ENCODE measurements at regions not wholly inside any gene's neighbourhood (a gene's known extent, or its start where the extent isn't known, plus 50 kb on each side); places are given as distances from the start of the nearest gene placed in this dataset.
"Not testable (repeated sequence)": the region's sequence is repeated elsewhere in the genome, so short reads cannot be mapped to it uniquely, and the experiment has no call there.

DNA sequence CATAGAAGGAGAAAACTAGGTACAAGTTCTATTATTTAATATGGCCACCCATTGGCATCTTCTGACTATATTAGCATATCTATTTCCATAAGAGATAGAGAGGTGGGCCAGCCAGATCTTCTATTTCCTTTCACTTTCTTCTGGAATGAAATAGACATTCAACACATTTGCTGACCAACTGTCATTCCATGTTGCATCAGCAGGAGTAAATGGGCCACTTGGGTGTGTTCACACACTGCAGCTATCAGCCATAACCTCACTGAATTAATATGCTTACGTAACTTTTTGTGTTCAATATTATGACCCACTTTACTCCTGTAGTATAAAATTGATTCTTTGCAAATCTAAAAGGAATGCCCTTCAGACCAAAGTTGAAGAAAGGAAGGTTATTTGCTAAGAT is 106.2 kb upstream of the LGR5 start:
- H3K4me1 ChIP-seq = no peaks in the 10 kb centered on the region
- H3K9me3 ChIP-seq = no peaks in the 10 kb centered on the region
- no peaks in the 10 kb centered on the region for H3K27me3 ChIP-seq
- no peaks in the 10 kb centered on the region for H3K36me3 ChIP-seq
- intact Hi-C loops (cut with DNase I; ENCODE audit: low total_unique reads) = loop anchor here (10.0 kb wide), 1 partner anchor 989 kb away; no protein-coding TSS in a partner anchor
- no peak for TF ChIP-seq POLR2A (IDR thresholded peaks at IDR 0.05)
- no peak overlapping the region for H3K4me3 ChIP-seq
- no peak for DNase-seq (ENCODE audit: low spot score in 2 of 2)
- no peak overlapping the region for H3K27ac ChIP-seq

DNA sequence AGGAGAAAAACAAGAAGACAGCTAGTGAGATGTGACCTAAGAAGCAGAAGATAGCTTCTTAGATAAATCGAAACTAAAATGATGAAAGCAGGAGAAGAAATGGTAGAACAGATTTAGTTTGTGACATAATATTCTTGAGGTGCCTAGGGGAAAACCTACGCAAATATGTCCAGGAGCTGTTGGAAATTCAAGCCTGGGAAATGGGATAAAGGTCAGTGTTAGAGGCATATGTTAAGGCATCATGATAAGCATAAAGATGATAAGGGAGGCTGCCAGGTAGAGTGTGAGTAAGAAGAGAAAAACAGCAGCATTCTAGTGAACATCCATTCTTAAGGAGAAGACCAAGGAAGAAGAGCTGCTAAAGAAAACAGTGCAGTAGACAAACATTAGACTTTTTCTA is 109.6 kb upstream of the LGR5 start:
- H3K4me3 ChIP-seq = no peak overlapping the region
- H3K36me3 ChIP-seq = no peaks in the 10 kb centered on the region
- TF ChIP-seq POLR2AphosphoS5 (IDR thresholded peaks at IDR 0.05) = no peak
- TF ChIP-seq, protein P1, sequence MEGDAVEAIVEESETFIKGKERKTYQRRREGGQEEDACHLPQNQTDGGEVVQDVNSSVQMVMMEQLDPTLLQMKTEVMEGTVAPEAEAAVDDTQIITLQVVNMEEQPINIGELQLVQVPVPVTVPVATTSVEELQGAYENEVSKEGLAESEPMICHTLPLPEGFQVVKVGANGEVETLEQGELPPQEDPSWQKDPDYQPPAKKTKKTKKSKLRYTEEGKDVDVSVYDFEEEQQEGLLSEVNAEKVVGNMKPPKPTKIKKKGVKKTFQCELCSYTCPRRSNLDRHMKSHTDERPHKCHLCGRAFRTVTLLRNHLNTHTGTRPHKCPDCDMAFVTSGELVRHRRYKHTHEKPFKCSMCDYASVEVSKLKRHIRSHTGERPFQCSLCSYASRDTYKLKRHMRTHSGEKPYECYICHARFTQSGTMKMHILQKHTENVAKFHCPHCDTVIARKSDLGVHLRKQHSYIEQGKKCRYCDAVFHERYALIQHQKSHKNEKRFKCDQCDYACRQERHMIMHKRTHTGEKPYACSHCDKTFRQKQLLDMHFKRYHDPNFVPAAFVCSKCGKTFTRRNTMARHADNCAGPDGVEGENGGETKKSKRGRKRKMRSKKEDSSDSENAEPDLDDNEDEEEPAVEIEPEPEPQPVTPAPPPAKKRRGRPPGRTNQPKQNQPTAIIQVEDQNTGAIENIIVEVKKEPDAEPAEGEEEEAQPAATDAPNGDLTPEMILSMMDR (IDR thresholded peaks at IDR 0.05) = no peak
- no peak for TF ChIP-seq POLR2A (IDR thresholded peaks at IDR 0.05)
- no peaks in the 10 kb centered on the region for H3K27me3 ChIP-seq
- H3K9me3 ChIP-seq = no peaks in the 10 kb centered on the region
- no peaks in the 10 kb centered on the region for H3K4me1 ChIP-seq
- intact Hi-C loops (cut with DNase I; ENCODE audit: low total_unique reads) = loop anchor here (10.0 kb wide), 1 partner anchor 985 kb away; no protein-coding TSS in a partner anchor
- no peak overlapping the region for H3K27ac ChIP-seq
- no peak for DNase-seq (ENCODE audit: low spot score in 2 of 2)

DNA sequence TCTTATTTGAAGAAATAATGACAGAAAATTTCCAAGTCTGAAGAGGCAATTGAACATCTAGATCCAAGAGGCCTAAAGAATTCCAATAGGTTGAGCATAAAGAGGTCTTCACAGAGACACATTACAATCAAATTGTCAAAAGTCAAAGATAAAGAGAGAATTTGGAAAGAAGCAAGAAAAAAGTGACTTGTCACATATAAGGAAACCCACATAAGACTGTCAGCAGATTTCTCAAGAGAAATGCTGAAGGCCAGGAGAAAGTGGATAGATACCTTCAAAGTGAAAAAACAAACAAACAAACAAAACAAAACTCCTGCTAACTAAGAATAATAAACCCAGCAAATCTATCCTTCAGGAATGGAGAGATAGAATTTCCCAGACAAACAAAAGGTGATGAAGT is 118.1 kb upstream of the LGR5 start:
- H3K4me3 ChIP-seq = no peak overlapping the region
- H3K27me3 ChIP-seq = no peaks in the 10 kb centered on the region
- TF ChIP-seq POLR2A (IDR thresholded peaks at IDR 0.05) = no peak
- H3K9me3 ChIP-seq = peaks cover 11 to 23% of the 10 kb centered on the region in 2 donors
- no peak overlapping the region for H3K27ac ChIP-seq
- intact Hi-C loops (cut with DNase I; ENCODE audit: low total_unique reads) = no loop called here
- no peaks in the 10 kb centered on the region for H3K36me3 ChIP-seq
- no peak for DNase-seq (ENCODE audit: low spot score in 2 of 2)
- no peaks in the 10 kb centered on the region for H3K4me1 ChIP-seq

DNA sequence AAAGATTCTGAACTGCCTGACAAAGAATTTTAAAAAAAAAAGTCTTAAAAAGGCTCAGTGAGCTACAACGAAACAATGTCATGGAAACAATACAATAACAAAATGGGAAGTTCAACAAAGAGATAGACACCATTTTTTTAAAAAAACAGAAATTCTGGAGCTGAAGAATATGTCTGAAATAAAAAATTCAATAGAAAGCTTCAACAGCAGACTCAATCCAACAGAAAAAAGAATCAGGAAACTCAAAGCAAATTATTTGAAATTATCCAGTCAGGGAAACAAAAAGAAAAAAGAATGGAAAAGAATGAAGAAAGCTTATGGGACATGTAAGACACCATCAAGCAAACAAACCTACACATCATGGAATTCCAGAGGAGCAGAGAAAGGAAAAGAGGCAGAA is 118.5 kb upstream of the LGR5 start:
- DNase-seq (ENCODE audit: low spot score in 2 of 2) = no peak
- intact Hi-C loops (cut with DNase I; ENCODE audit: low total_unique reads) = no loop called here
- H3K4me3 ChIP-seq = no peak overlapping the region
- no peak for TF ChIP-seq POLR2A (IDR thresholded peaks at IDR 0.05)
- TF ChIP-seq, protein P1 (IDR thresholded peaks at IDR 0.05) = no peak
- no peak for TF ChIP-seq POLR2AphosphoS5 (IDR thresholded peaks at IDR 0.05)
- no peak overlapping the region for H3K27ac ChIP-seq
- H3K4me1 ChIP-seq = no peaks in the 10 kb centered on the region
- peaks cover 11 to 23% of the 10 kb centered on the region in 2 donors for H3K9me3 ChIP-seq
- no peaks in the 10 kb centered on the region for H3K36me3 ChIP-seq
- no peaks in the 10 kb centered on the region for H3K27me3 ChIP-seq

DNA sequence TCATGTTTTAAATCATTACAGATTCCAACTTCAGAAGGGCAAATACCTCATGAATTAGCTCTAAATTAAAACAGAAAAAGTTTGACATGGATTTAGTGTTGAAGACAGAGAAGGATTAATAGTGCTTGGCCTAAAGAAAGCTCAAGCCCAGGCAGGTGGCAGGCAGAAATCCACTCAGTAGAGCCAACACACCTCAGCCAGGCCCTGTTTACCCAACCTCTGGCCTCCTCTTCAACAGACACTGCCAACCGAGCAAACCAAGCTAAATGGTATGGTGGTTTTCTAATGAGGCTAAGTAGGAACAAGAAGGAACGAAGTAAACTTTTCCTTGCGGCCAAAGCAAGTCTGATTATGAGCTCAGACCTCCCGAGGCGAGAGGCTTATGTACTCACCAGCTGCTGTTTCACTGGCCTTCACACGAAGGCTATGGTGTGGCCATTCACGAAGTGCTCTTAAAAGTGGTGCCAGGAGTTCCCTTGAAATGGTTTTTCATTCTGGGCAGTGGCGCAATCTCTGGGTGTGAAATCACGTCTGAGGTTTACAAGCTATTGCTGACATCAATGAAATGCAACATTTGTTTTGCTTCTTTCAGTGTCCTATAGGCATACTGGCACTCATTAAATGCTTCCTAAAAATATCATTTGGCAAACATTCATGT is 124.1 kb upstream of the LGR5 start:
- no peak overlapping the region for H3K4me3 ChIP-seq
- no peaks in the 10 kb centered on the region for H3K4me1 ChIP-seq
- H3K36me3 ChIP-seq = no peaks in the 10 kb centered on the region
- intact Hi-C loops (cut with DNase I; ENCODE audit: low total_unique reads) = no loop called here
- no peaks in the 10 kb centered on the region for H3K27me3 ChIP-seq
- H3K27ac ChIP-seq = no peak overlapping the region
- TF ChIP-seq POLR2AphosphoS5 (IDR thresholded peaks at IDR 0.05) (no peak), POLR2A (IDR thresholded peaks at IDR 0.05) (no peak)
- TF ChIP-seq, protein P1 (IDR thresholded peaks at IDR 0.05) = no peak
- peaks cover 4 to 5% of the 10 kb centered on the region in 2 donors for H3K9me3 ChIP-seq
- DNase-seq (ENCODE audit: low spot score in 2 of 2) = no peak

DNA sequence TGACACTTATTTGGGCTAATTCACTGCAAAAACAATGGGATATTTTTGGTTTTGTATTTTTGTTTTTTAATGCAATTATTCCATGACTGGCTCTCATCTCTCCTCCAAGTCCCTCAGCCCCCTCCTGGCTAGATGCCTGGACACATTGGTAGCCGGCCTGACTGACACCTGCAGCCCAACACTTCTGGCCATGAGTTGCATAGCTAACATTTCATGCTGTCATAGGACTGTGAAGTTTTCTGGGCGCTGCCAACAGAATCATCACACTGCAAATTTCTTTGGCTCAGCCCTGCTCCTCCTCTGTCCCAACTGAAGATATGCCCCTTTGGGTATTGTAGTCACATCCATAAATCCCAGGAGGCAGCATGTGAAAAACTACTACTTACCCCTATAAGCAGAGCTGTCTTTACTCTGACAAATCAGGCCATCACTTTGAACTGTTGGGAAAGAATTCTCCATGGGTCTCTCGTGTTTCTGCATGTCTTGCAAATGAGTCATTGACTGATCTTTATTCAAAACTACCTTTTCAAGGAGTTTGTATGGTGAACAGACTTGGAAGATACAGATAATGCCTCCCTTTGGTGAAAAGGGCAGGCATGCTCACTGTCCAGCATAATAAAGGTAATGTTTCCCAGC is 126.7 kb upstream of the LGR5 start:
- no peak overlapping the region for H3K4me3 ChIP-seq
- no peaks in the 10 kb centered on the region for H3K36me3 ChIP-seq
- no peaks in the 10 kb centered on the region for H3K27me3 ChIP-seq
- H3K4me1 ChIP-seq = no peaks in the 10 kb centered on the region
- DNase-seq (ENCODE audit: low spot score in 2 of 2) = no peak
- intact Hi-C loops (cut with DNase I; ENCODE audit: low total_unique reads) = no loop called here
- TF ChIP-seq POLR2AphosphoS5 (IDR thresholded peaks at IDR 0.05) = no peak
- TF ChIP-seq, protein P1 (IDR thresholded peaks at IDR 0.05) = no peak
- no peak for TF ChIP-seq POLR2A (IDR thresholded peaks at IDR 0.05)
- H3K27ac ChIP-seq = no peak overlapping the region
- H3K9me3 ChIP-seq = no peaks in the 10 kb centered on the region

DNA sequence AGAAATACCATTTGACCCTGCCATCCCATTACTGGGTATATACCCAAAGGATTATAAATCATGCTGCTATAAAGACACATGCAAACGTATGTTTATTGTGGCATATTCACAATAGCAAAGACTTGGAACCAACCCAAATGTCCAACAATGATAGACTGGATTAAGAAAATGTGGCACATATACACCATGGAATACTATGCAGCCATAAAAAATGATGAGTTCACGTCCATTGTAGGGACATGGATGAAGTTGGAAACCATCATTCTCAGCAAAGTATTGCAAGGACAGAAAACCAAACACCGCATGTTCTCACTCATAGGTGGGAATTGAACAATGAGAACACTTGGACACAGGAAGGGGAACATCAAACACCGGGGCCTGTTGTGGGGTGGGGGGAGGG is 128.0 kb upstream of the LGR5 start:
- H3K4me1 ChIP-seq; H3K36me3 ChIP-seq; H3K27ac ChIP-seq; intact Hi-C loops (cut with DNase I; ENCODE audit: low total_unique reads); H3K4me3 ChIP-seq; H3K9me3 ChIP-seq; H3K27me3 ChIP-seq; DNase-seq (ENCODE audit: low spot score in 2 of 2): not testable (repeated sequence)
